ENCODE measurements at regions not wholly inside any gene's neighbourhood (a gene's known extent, or its start where the extent isn't known, plus 50 kb on each side); places are given as distances from the start of the nearest gene placed in this dataset.

DNA sequence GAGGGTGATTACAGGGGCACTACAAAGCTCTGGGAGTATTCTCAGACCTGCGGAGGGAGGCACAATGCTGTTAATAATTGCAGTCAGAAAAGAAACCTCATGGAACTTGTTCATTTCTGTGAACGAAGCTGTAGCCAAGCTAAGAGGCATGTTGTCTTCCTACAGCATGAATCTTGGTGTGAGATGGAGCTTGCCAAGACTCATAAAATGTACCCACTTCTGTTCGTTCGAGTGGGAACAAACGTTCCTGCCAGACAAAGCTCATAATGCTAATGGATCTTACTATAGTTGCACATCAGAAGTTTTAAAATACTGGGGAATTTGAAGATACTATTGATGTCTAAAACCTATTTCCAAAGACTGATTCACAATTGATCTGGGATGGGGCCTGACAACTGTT is 489.1 kb downstream of the ZEB2 start:
- Mint-ChIP-seq H3K36me3 (peaks cover 2% of the 10 kb centered on the region in 2 donors), H3K9me3 (peaks cover 0 to 7% (median 4%) of the 10 kb centered on the region in 7 donors), H3K4me1 (no peaks in the 10 kb centered on the region), H3K27ac (no peak overlapping the region), H3K27me3 (ENCODE audit: low read depth in 3 of 3) (peaks cover 0 to 2% (median 1%) of the 10 kb centered on the region in 3 donors), H3K4me3 (no peak overlapping the region)
- no peak overlapping the region for H3K27ac ChIP-seq (ENCODE audit: low read depth in 1 of 2, low read length in 2 of 2)
- no peak for DNase-seq
- no peak overlapping the region for H3K4me2 ChIP-seq (replicated peaks; ENCODE audit: extremely low read depth, low read length, poor library complexity, severe bottlenecking)
- WGBS (ENCODE audit: insufficient coverage), result 92% methylated on average over 1 of the region's 5 CpGs
- H4K20me1 ChIP-seq (ENCODE audit: insufficient read depth, low read length), result no peaks in the 10 kb centered on the region
- H2AFZ ChIP-seq (ENCODE audit: insufficient read depth, low read depth, low read length, poor library complexity, severe bottlenecking), result no peak overlapping the region
- no peaks in the 10 kb centered on the region for H3K4me1 ChIP-seq (ENCODE audit: control insufficient read depth in 1 of 2, insufficient read depth in 2 of 2, low read length in 2 of 2)
- no peaks in the 10 kb centered on the region for H3K36me3 ChIP-seq (replicated peaks in 1 of 2; ENCODE audit: control insufficient read depth in 1 of 2, insufficient read depth in 2 of 2, low read length in 2 of 2)
- H3K79me2 ChIP-seq (ENCODE audit: insufficient read depth, low read length), result no peaks in the 10 kb centered on the region
- no peak overlapping the region for H3K4me3 ChIP-seq (replicated peaks in 1 of 3; ENCODE audit: low read depth in 2 of 3, low read length in 3 of 3)
- peaks cover 3% of the 10 kb centered on the region in 2 donors for H3K9me3 ChIP-seq (replicated peaks in 1 of 2; ENCODE audit: control insufficient read depth in 1 of 2, insufficient read depth in 1 of 2, low read length in 2 of 2)
- H3K9ac ChIP-seq (ENCODE audit: insufficient read depth, low read length, poor library complexity, severe bottlenecking), result no peak overlapping the region
- intact Hi-C loops (cut with micrococcal nuclease), result no loop called here
- H3K27me3 ChIP-seq (ENCODE audit: control insufficient read depth in 2 of 2, insufficient read depth in 2 of 2, low read length in 2 of 2), result no peaks in the 10 kb centered on the region
- TF ChIP-seq, protein P1, sequence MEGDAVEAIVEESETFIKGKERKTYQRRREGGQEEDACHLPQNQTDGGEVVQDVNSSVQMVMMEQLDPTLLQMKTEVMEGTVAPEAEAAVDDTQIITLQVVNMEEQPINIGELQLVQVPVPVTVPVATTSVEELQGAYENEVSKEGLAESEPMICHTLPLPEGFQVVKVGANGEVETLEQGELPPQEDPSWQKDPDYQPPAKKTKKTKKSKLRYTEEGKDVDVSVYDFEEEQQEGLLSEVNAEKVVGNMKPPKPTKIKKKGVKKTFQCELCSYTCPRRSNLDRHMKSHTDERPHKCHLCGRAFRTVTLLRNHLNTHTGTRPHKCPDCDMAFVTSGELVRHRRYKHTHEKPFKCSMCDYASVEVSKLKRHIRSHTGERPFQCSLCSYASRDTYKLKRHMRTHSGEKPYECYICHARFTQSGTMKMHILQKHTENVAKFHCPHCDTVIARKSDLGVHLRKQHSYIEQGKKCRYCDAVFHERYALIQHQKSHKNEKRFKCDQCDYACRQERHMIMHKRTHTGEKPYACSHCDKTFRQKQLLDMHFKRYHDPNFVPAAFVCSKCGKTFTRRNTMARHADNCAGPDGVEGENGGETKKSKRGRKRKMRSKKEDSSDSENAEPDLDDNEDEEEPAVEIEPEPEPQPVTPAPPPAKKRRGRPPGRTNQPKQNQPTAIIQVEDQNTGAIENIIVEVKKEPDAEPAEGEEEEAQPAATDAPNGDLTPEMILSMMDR (IDR thresholded peaks at IDR 0.05), result no peak

DNA sequence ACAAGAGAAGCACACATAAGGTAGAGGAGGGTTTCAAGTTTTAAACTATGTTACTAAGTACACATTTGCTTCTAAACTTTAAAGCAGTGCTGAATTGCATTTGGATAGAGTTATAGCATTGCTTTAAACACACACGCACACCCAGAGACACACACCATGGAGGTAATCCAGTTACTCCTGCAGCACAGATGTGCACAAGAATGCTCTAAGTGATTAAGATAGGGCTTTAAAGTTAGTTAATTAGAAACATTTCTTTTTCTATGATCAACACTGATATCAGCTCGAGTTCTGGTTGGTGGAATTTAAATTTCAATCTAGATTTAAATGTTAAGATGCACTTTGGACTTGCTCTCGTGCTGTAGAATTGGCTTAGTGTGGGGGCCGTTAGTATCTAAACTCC is 492.3 kb downstream of the ZEB2 start:
- H2AFZ ChIP-seq (ENCODE audit: insufficient read depth, low read depth, low read length, poor library complexity, severe bottlenecking), result no peak overlapping the region

More for the DNA sequence above, 492.3 kb downstream of the ZEB2 start:
- Mint-ChIP-seq H3K4me1 (no peaks in the 10 kb centered on the region), H3K27me3 (ENCODE audit: low read depth in 3 of 3) (peaks cover 0 to 1% (median 0%) of the 10 kb centered on the region in 3 donors), H3K27ac (no peak overlapping the region), H3K9me3 (peaks cover 0 to 7% (median 2%) of the 10 kb centered on the region in 7 donors), H3K36me3 (no peaks in the 10 kb centered on the region), H3K4me3 (no peak overlapping the region)
- Histone ChIP-seq H3K27ac (ENCODE audit: low read depth in 1 of 2, low read length in 2 of 2) (no peak overlapping the region), H3K27me3 (ENCODE audit: control insufficient read depth in 2 of 2, insufficient read depth in 2 of 2, low read length in 2 of 2) (no peaks in the 10 kb centered on the region), H3K79me2 (ENCODE audit: insufficient read depth, low read length) (no peaks in the 10 kb centered on the region), H3K4me3 (replicated peaks in 1 of 3; ENCODE audit: low read depth in 2 of 3, low read length in 3 of 3) (no peak overlapping the region), H3K36me3 (replicated peaks in 1 of 2; ENCODE audit: control insufficient read depth in 1 of 2, insufficient read depth in 2 of 2, low read length in 2 of 2) (no peaks in the 10 kb centered on the region), H3K9me3 (replicated peaks in 1 of 2; ENCODE audit: control insufficient read depth in 1 of 2, insufficient read depth in 1 of 2, low read length in 2 of 2) (peaks cover 0 to under 1% of the 10 kb centered on the region in 2 donors), H4K20me1 (ENCODE audit: insufficient read depth, low read length) (no peaks in the 10 kb centered on the region), H3K4me1 (ENCODE audit: control insufficient read depth in 1 of 2, insufficient read depth in 2 of 2, low read length in 2 of 2) (no peaks in the 10 kb centered on the region), H3K4me2 (replicated peaks; ENCODE audit: extremely low read depth, low read length, poor library complexity, severe bottlenecking) (no peak overlapping the region), H3K9ac (ENCODE audit: insufficient read depth, low read length, poor library complexity, severe bottlenecking) (no peak overlapping the region)
- WGBS (ENCODE audit: insufficient coverage), result no CpG with 5 or more reads among the region's 4 CpGs
- DNase-seq, result no peak
- intact Hi-C loops (cut with micrococcal nuclease), result no loop called here
- TF ChIP-seq, protein P1 (IDR thresholded peaks at IDR 0.05), result no peak

All from CD14-positive monocyte (primary cell).